Activated CD8-positive, alpha-beta T cell treated with anti-CD3 and anti-CD28 coated beads for 36 hours (primary cell): ENCODE measurements at regions not wholly inside any gene's neighbourhood (a gene's known extent, or its start where the extent isn't known, plus 50 kb on each side); places are given as distances from the start of the nearest gene placed in this dataset.

Source experiments
- ATAC-seq: fragments of 200-7000 bp; cut with Tn5 transposase; one replicate; pipeline ENCODE4 v1.10.0; 2021; ENCODE audit warnings: mild to moderate bottlenecking, moderate library complexity
- CTCF ChIA-PET: fragments of 350-600 bp; sonication (Branson Sonifier 250); formaldehyde crosslinking; loops from one replicate; lab custom pipeline; 2021; ENCODE audit warnings: antibody characterized with exemption; lab: Charles Lee
- POLR2A ChIA-PET: fragments of 350-600 bp; sonication (Branson Sonifier 250); formaldehyde crosslinking; loops from one replicate; lab custom pipeline; 2021; ENCODE audit warnings: antibody characterized with exemption; lab: Charles Lee
- DNase-seq: peaks from one replicate; pipeline ENCODE4 v3.0.0-alpha.2; 2020
- H3K27ac Mint-ChIP-seq: one replicate; pipeline ENCODE4 v1.8.0; 2021; ENCODE audit warnings: mild to moderate bottlenecking, mixed read lengths
- H3K27me3 Mint-ChIP-seq: one replicate; pipeline ENCODE4 v1.8.0; 2021; ENCODE audit warnings: mixed read lengths
- H3K36me3 Mint-ChIP-seq: one replicate; pipeline ENCODE4 v1.8.0; 2021; ENCODE audit warnings: low read depth, mixed read lengths
- H3K4me1 Mint-ChIP-seq: one replicate; pipeline ENCODE4 v1.8.0; 2021; ENCODE audit warnings: low read depth, mixed read lengths
- H3K4me3 Mint-ChIP-seq: one replicate; pipeline ENCODE4 v1.8.0; 2021; ENCODE audit warnings: mild to moderate bottlenecking, moderate library complexity, mixed read lengths
- H3K9me3 Mint-ChIP-seq: one replicate; pipeline ENCODE4 v1.8.0; 2021; ENCODE audit warnings: mixed read lengths
- CTCF ChIP-seq: fragments of 200-600 bp; IDR thresholded peaks from one replicate; pipeline ENCODE4 v1.8.0; 2022; ENCODE audit warnings: antibody characterized with exemption, mild to moderate bottlenecking
- intact Hi-C: fragments of 100-400 bp; cut with micrococcal nuclease; formaldehyde crosslinking; loops from one replicate; pipeline ENCODE4 v1.10.0; 2022

GRCh38 chr15:98071786-98072185 is 111.3 kb downstream of the ARRDC4 start:
- no peak overlapping the region for H3K27ac Mint-ChIP-seq
- ChIA-PET CTCF (no interaction called here), POLR2A (no interaction called here)
- no peaks in the 10 kb centered on the region for H3K36me3 Mint-ChIP-seq
- intact Hi-C loops, result no loop called here
- H3K27me3 Mint-ChIP-seq, result no peaks in the 10 kb centered on the region
- no peak for DNase-seq
- H3K9me3 Mint-ChIP-seq, result no peaks in the 10 kb centered on the region
- no peak for ATAC-seq
- no peak for TF ChIP-seq CTCF
- H3K4me3 Mint-ChIP-seq, result no peak overlapping the region
- H3K4me1 Mint-ChIP-seq, result no peaks in the 10 kb centered on the region

- ChIA-PET POLR2A (no interaction called here), CTCF (no interaction called here)
- no peaks in the 10 kb centered on the region for H3K9me3 Mint-ChIP-seq
- no peak for ATAC-seq
- no peak overlapping the region for H3K27ac Mint-ChIP-seq
- DNase-seq, result no peak
- intact Hi-C loops, result no loop called here
- no peak overlapping the region for H3K4me3 Mint-ChIP-seq
- no peaks in the 10 kb centered on the region for H3K36me3 Mint-ChIP-seq
- no peaks in the 10 kb centered on the region for H3K4me1 Mint-ChIP-seq
- no peak for TF ChIP-seq CTCF
- no peaks in the 10 kb centered on the region for H3K27me3 Mint-ChIP-seq
Measured at GRCh38 chr15:98075441-98075840, 114.9 kb downstream of the ARRDC4 start.

- Mint-ChIP-seq H3K4me1 (no peaks in the 10 kb centered on the region), H3K27me3 (no peaks in the 10 kb centered on the region), H3K9me3 (no peaks in the 10 kb centered on the region), H3K4me3 (no peak overlapping the region), H3K27ac (no peak overlapping the region), H3K36me3 (no peaks in the 10 kb centered on the region)
- CTCF ChIA-PET, result no interaction called here
- intact Hi-C loops, result no loop called here
- DNase-seq (no peak), ATAC-seq (no peak)
- no peak for TF ChIP-seq CTCF
- POLR2A ChIA-PET, result no interaction called here
Measured at GRCh38 chr15:98076021-98076816, 115.7 kb downstream of the ARRDC4 start.

GRCh38 chr15:98077186-98077585 is 116.7 kb downstream of the ARRDC4 start:
- Mint-ChIP-seq H3K9me3 (no peaks in the 10 kb centered on the region), H3K27ac (no peak overlapping the region), H3K27me3 (no peaks in the 10 kb centered on the region), H3K36me3 (no peaks in the 10 kb centered on the region), H3K4me3 (no peak overlapping the region), H3K4me1 (no peaks in the 10 kb centered on the region)
- no peak for TF ChIP-seq CTCF
- intact Hi-C loops, result no loop called here
- DNase-seq (no peak), ATAC-seq (no peak)
- ChIA-PET CTCF (no interaction called here), POLR2A (no interaction called here)

GRCh38 chr15:98080791-98081190 is 120.3 kb downstream of the ARRDC4 start:
- no peaks in the 10 kb centered on the region for H3K9me3 Mint-ChIP-seq
- H3K36me3 Mint-ChIP-seq, result no peaks in the 10 kb centered on the region
- CTCF ChIA-PET, result interaction anchor here (1.4 kb wide), 1 partner anchor 169 kb away, joined by 3 read pairs; no protein-coding TSS in a partner anchor
- no peak for TF ChIP-seq CTCF
- DNase-seq (no peak), ATAC-seq (no peak)
- POLR2A ChIA-PET, result interaction anchor here (0.6 kb wide), 1 partner anchor 102 kb away, joined by 3 read pairs; no protein-coding TSS in a partner anchor
- no peaks in the 10 kb centered on the region for H3K27me3 Mint-ChIP-seq
- H3K4me1 Mint-ChIP-seq, result no peaks in the 10 kb centered on the region
- intact Hi-C loops, result no loop called here
- H3K27ac Mint-ChIP-seq, result no peak overlapping the region
- no peak overlapping the region for H3K4me3 Mint-ChIP-seq
